ENCODE measurements at regions not wholly inside any gene's neighbourhood (a gene's known extent, or its start where the extent isn't known, plus 50 kb on each side); places are given as distances from the start of the nearest gene placed in this dataset.

GRCh38 chr7:46533946-46534345 lies 612.9 kb upstream of the IGFBP3 start:
- no peak overlapping the region for H3K4me3 ChIP-seq (replicated peaks; ENCODE audit: low read depth, low read length)
- DNase-seq (ENCODE audit: extremely low read depth, low read depth): no peak
- no peak for TF ChIP-seq CTCF (IDR thresholded peaks at IDR 0.05; ENCODE audit: low read depth, low read length, missing control alignments)

- TF ChIP-seq CTCF (IDR thresholded peaks at IDR 0.05; ENCODE audit: low read depth, low read length, missing control alignments): no peak
- no peak overlapping the region for H3K4me3 ChIP-seq (replicated peaks; ENCODE audit: low read depth, low read length)
- no peak for DNase-seq (ENCODE audit: extremely low read depth, low read depth)
Observed at GRCh38 chr7:46532571-46532970, 611.5 kb upstream of the IGFBP3 start.

GRCh38 chr7:46530081-46530750 lies 609.1 kb upstream of the IGFBP3 start:
- TF ChIP-seq CTCF (IDR thresholded peaks at IDR 0.05; ENCODE audit: low read depth, low read length, missing control alignments): no peak
- DNase-seq (ENCODE audit: extremely low read depth, low read depth): no peak
- H3K4me3 ChIP-seq (replicated peaks; ENCODE audit: low read depth, low read length): no peak overlapping the region

GRCh38 chr7:46527360-46527759 lies 606.3 kb upstream of the IGFBP3 start:
- DNase-seq (ENCODE audit: extremely low read depth, low read depth): no peak
- no peak overlapping the region for H3K4me3 ChIP-seq (replicated peaks; ENCODE audit: low read depth, low read length)
- TF ChIP-seq CTCF (IDR thresholded peaks at IDR 0.05; ENCODE audit: low read depth, low read length, missing control alignments): no peak

- no peak for DNase-seq (ENCODE audit: extremely low read depth, low read depth)
- H3K4me3 ChIP-seq (replicated peaks; ENCODE audit: low read depth, low read length): no peak overlapping the region
- TF ChIP-seq CTCF (IDR thresholded peaks at IDR 0.05; ENCODE audit: low read depth, low read length, missing control alignments): no peak
Observed at GRCh38 chr7:46525876-46526275, 604.8 kb upstream of the IGFBP3 start.

GRCh38 chr7:46524350-46524749 lies 603.3 kb upstream of the IGFBP3 start:
- DNase-seq (ENCODE audit: extremely low read depth, low read depth): no peak
- no peak overlapping the region for H3K4me3 ChIP-seq (replicated peaks; ENCODE audit: low read depth, low read length)
- TF ChIP-seq CTCF (IDR thresholded peaks at IDR 0.05; ENCODE audit: low read depth, low read length, missing control alignments): no peak

GRCh38 chr7:46522354-46522906 lies 601.4 kb upstream of the IGFBP3 start:
- DNase-seq (ENCODE audit: extremely low read depth, low read depth): no peak
- H3K4me3 ChIP-seq (replicated peaks; ENCODE audit: low read depth, low read length): no peak overlapping the region
- TF ChIP-seq CTCF (IDR thresholded peaks at IDR 0.05; ENCODE audit: low read depth, low read length, missing control alignments): no peak

Measured in HFF-Myc (cell line).